DMS53 treated with DMSO at 0.1 percent for 48 hours (cell line): ENCODE measurements at regions not wholly inside any gene's neighbourhood (a gene's known extent, or its start where the extent isn't known, plus 50 kb on each side); places are given as distances from the start of the nearest gene placed in this dataset.
"Not testable (repeated sequence)": the region's sequence is repeated elsewhere in the genome, so short reads cannot be mapped to it uniquely, and the experiment has no call there.

ENCODE experiments used
- DNase-seq: peaks from one replicate; lab custom pipeline; 2025; ENCODE audit not compliant: unreplicated experiment; lab: John Stamatoyannopoulos, UW

DNA sequence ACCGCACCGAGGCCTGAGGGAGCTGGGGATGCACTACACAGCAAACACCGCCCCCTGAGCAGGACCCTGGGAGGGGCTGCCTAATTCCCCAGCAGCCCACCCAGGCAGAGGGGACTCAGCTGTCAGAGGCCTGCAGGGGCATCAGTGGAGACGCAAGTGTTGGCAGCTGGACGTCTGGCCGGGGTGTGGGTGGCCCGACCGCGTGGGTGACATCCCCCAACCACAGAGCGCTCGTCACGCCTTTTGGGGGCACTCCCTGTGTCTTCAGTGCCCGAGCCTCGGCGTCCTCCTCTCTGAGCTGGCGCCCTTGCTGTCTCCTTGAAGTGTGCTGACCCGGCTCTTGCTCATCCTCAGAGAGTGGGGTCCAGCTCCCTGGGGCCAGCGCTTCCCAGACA is 150.2 kb downstream of the BRD1 start:
- no peak for DNase-seq

DNA sequence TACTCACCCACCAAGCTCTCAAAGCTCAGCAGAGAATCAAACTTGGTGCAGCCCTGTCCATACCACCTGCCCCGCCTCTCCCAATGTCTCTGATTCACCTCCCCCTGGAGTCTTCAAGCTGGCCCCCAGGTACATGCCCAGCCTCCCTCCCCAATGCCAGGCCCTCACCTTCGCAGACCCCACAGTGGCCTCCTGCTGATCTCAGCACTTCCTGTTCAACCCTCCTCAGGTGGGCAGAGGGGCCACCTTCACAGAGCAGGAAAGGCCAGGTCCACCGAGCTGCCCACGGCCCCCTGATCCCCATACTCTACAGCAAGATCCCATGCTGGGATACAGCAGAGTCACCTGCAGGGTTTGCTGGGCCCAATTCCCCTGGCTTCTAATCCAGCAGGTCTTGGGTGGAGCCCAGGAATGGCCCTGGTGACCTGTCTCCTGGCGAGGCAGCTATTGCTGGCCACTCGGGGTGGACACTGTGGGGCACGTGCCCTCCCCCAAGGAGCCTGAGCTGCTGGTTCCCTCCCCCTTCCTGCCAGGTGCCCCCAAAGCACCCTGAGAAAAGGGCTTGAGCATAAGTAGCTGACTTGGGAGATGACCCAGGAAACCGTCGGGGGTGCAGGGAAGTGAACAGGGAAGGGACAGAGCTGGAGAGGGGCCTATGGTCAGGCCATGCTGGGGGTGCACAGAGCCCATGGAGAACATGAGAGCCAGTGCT is 150.7 kb downstream of the BRD1 start:
- no peak for DNase-seq

DNA sequence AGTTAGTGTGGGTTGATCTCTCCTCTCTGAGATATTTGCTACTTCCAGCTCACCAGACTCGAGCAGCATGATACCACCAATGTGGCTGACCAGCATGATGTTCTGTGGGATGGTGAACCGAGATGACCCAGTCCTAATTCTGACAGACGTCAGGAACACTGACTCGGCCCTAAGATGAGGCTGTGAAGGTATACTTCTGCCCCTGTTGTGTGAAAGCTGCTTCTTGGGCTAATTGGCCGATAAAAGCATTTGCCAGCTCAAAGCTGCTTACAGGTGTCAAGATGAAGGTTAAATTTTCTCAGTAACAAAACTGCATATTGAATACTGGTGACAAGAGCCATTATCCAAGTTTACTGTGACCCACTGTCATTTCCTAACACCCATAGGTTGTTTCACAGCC is 151.4 kb downstream of the BRD1 start:
- DNase-seq = no peak

DNA sequence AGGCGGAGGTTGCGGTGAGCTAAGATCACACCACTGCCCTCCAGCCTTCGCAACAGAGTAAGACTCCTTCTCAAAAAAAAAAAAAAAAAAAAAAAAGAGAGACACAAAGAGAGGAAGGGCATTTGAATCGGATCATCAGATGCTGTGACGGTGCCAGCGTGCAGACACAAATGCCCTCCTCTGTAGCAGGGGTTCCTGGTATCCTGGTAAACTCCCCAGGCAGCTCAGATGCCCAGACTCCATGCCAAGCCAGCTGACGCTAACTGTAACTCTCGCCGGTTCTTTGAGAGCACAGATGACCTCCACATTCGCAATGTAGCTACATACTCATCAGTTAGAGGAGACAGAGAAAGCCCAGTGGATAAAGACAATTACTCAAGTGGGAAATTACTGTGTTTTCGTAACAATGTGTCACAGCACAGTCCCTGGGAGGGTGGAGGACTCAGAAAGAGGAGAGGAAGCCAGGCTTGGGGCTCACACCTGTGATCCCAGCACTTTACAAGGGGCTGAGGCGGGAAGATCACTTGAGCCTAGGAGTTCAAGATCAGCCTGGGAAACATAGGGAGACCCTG is 153.1 kb downstream of the BRD1 start:
- no peak for DNase-seq

DNA sequence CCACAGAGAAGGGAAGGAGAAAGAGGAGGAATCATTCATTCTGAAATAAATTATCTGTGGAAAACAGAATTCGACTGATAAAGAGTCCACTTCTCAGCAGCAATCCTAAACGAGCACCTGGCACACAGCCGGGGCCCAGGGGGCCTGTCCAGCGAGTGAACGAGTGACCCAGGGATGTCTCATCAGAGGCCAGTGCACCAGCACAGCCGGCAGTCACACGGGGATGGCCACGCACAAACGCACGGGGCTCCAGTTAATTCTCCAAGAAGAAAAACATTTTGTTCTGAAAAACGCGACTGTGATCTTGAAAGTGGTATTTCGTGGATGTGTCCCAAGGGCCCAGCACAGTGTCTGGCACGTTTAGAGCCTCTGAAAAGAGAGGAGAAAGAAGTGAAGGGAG is 154.6 kb downstream of the BRD1 start:
- DNase-seq = no peak

DNA sequence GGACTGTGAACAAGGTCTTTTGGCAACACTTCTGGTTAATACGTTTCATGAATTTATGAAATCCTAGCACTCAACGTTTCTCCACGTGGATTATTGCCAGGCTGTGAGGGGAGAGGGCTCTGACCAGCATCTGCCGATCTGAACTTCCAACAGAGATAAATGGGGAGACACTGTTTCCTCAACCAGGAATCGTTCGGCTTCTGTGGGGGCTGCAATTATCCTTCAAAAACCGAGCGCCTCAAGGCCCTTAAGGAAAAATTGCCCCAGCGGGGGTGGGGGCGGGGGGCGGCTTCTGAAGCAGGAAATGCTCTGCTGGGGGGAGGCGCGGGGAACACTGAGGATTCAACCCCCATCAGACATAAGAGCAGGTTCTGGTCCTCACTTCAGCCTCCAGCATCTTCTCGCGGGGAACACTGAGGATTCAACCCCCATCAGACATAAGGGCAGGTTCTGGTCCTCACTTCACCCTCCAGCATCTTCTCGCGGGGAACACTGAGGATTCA is 155.6 kb downstream of the BRD1 start:
- no peak for DNase-seq

DNA sequence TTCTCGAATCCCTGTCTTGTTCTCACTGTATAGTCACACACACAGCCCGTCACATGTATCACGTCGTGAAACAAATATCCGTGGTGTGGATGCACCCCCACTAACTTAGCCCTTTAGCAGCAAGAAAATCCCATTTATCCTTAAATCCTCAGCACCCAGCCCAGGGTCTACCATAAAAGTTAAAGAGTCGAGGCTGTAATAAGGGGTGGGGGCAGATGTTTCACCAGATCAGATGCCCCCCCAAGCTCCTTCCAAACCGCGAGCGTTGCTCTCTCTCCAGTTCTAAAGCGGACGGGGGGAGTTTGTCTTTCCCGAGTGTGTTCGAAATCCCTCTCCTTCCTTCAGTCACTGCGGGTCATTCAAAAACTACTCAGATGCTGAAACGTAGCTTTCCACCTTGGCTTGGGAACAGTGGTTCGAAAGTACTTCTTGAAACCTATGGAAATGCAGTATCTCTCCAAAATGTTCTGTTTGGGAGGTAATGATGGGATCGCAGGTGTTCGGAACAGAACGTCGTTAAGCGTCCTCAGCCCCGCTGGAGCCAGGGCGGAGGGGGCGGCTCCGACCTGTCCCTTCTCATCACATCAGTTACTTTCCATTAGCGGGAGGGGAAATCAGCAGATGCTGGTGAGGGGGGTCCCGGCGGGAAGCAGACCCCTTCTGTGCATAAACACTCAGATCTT is 156.2 kb downstream of the BRD1 start:
- DNase-seq = no peak

DNA sequence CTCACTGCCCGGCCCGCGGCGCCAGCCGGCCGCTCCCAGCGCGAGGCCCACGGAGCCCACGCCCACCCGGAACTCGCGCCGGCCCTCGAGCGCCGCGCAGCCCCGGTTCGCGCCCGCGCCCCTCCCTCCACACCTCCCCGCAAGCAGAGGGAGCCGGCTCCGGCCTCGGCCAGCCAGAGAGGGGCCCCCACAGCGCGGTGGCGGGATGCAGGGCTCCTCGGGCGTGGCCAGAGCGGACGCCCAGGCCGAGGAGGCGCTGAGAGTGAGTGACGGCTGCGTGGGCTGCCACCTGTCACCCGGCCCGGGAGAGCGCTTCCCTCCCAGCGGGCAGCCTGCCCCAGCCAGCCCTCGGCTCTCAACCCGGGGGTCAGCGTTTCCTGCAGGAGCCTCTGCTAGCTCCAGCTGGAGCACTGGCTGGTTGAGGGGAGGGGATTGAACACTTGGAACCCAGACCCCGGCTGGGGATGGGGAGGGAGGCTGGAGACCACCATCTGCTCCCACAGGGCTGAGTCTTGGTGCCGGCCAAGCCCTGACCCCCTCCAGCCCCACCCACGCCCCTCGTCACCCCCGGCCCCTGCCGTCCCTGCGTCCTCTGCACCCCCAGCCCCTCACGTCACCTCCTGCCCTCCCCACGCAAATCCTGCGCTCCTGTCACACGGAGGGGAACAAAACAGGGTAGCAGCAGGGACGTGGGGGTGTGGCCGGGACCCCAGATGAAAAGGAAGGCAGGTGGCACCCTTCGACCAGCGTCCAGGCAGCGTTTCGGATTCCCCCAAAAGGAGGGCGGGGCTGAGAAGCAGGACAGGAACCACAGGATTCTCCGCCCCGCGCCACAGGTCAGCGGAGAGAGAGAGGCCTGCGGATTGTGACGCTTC is 157.0 kb downstream of the BRD1 start:
- DNase-seq = no peak

DNA sequence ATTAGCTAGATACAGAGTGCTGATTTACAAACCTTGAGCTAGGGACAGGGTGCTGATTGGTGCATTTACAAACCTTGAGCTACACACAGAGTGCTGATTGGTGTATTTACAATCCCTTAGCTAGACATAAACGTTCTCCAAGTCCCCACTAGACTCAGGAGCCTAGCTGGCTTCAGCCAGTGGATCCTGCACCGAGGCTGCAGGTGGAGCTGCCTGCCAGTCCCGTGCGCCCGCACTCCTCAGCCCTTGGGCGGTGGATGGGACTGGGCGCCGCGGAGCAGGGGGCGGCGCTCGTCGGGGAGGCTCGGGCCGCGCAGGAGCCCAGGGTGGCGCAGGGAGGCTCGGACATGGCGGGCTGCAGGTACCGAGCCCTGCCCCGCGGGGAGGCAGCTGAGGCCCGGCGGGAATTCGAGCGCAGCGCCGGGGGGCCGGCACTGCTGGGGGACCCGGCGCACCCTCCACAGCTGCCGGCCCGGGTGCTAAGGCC is 157.7 kb downstream of the BRD1 start:
- not testable (repeated sequence) for DNase-seq

DNA sequence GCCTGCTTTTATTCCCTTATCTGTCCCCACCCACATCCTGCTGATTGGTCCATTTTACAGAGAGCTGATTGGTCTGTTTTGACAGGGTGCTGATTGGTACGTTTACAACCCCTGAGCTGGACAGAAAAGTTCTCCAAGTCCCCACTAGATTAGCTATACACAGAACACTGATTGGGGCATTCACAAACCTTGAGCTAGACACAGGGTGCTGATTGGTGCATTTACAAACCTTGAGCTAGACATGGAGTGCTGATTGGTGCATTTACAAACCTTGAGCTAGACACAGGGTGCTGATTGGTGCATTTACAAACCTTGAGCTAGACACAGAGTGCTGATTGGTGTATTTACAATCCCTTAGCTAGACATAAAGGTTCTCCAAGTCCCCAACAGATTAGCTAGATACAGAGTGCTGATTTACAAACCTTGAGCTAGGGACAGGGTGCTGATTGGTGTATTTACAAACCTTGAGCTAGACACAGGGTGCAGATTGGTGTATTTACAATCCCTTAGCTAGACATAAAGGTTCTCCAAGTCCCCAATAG is 158.2 kb downstream of the BRD1 start:
- not testable (repeated sequence) for DNase-seq

DNA sequence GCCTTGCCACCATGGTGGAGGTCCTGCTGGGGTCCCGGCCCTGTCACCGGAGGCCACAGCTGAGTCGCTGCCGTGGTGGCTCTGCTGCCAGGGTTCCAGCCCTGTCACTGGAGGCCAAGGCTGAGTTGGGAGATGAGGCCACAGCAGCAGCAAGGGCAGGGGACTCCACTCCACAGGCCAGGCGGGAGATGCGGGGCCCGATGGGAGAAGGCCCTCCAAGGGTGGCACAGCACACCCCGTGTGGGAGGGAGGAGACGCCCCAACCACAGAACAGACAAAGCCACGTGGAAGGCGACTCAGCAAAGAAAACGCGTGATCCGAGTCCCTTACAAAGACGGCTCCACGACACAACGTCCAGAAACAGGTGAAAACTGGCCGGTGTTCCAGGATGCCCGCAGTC is 159.3 kb downstream of the BRD1 start:
- DNase-seq = no peak

DNA sequence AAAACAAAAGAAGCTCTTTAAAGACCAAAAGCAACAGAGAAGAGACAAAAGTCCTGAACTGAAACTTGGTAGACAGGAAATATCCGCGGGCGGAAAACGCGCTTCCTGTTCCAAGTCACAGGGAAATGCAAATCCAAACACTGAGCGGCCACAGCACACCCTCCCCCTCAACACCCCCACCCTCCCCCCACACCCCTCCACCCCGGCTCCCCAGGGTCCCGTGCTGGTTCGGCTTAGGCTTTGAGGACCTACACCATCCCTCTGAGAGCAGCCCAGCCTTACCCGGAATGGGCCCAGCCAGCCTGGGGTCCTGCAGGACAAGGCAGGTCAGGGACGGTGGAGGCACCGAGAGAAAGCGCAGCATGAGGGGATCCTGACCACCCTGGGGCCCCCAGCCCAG is 160.4 kb downstream of the BRD1 start:
- no peak for DNase-seq

DNA sequence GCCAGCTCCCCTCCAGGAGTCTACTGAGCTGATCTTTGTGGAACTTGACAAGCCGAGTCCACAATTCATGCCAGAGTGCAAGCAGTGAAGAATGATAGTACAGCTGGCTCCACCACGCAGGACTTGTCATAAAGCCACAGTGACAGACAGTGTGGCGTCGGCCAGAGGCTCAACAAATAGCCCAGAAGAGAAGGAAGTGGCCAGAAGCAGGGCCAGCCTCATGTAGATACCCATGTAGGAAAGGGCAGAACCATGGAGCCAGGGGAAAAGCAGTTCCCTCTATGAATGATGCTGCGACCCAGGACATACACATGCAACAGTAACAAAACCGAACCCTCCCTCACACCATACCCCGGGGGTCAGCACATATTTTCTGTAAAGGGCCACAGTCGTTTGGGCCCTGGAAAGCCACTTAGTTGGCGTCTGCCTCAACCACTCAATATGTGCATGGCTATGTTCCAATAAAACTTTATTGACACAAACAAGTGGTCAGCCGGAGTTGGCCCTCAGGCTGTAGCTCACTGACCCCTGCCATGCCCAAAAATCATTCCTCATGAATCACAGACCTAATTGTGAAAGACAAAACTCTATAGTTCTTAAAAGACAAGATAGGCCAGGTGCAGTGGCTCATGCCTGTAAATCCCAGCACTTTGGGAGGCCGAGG is 161.4 kb downstream of the BRD1 start:
- no peak for DNase-seq

DNA sequence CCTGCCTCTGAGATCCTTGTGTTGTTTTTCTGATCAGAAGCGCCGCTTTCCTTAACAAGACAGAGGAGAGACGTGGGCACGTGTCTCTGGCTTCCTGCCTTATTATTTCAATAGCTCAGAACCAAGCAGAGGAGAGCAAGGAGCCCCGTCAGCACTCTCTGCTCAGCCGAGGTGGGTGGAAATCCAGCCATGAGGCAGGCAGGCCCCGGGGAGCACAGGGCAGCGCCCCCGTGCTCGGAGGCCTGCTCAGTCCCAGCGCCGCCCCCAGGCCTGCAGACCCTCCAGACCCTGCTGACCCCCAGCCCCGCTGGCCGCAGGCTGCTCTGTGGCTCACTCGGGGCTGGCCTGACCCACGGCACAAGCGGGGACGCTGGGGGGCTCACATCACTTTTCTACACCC is 162.8 kb downstream of the BRD1 start:
- no peak for DNase-seq

DNA sequence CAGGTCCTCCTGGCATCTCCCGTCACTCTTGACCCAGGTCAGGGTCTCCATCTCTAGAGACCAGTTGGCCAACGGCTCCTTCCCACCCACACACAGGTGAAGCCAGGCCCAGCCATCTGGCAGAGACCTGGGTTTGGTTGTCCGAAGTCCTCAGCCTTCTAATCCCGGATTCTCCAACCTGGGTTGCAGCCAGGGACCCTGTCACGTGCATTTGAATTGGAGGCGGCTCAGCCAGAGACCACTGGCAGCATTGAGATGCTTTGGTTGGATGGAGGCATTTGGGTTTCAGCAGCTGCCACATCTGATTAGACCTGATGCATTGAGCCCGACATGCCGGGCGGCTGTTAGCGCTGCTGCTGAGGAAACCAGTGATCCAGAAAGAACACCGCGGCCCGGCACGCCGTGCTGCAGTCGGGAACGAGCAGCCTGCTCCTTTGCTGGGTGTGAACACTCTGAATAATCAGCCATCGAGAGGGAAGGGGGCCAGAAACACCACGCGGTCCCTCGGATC is 163.2 kb downstream of the BRD1 start:
- DNase-seq = no peak

DNA sequence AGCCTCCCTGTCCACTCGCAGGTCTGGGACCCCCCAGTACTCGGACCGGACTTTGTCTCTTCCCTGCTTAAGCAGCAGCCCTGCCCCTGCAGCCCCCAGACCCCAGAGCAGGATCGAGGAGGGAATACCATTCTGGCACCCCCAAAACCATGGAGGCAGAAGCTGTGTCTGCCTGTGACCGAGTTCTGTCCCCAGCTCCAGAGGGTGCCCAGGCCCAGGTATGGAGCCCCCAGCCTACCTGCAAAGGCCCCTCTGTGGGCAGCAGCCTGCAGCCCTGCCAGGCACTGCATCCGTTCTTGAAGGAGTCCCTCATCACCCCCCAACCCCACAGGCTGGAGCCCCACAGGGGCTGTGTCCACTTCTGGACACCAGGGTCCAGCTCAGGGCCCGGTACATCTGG is 163.8 kb downstream of the BRD1 start:
- no peak for DNase-seq

DNA sequence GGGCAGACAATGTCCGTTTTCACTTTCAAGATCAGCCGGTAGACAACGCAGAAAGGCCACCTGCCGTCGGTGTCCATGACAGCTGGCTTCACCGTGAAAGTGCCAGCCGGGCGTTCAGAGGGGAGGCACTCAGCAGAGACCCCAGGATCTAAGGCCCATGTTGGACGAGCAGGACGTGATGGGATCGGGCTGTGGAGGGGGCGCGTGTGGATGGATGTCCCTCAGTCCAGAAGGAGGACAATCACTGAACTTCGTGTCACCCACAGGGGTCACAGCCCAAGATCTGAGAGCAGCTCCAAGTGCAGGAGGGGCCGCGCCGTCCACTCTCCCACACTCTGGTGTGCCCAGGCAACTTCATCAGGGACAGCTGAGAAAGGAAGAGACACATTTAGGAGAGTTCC is 164.4 kb downstream of the BRD1 start:
- DNase-seq = no peak

DNA sequence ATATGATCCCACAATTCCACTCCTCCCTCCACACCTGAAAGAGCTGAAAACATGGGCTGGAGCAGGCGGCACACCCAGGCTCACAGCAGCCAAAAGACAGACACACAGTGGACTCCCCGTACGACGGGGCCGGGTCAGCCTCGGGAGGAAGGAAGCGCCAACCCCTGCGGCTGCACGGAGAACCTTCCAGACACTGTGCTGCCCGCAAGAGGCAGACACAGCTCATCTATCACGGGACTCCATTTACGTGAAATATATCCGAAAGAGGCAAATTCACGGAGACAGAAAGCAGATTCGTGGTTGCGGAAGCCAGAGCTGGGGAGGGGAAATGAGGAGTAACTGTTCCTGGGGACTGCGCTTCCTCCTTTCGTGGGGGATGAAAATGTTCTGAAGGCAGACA is 165.0 kb downstream of the BRD1 start:
- no peak for DNase-seq

DNA sequence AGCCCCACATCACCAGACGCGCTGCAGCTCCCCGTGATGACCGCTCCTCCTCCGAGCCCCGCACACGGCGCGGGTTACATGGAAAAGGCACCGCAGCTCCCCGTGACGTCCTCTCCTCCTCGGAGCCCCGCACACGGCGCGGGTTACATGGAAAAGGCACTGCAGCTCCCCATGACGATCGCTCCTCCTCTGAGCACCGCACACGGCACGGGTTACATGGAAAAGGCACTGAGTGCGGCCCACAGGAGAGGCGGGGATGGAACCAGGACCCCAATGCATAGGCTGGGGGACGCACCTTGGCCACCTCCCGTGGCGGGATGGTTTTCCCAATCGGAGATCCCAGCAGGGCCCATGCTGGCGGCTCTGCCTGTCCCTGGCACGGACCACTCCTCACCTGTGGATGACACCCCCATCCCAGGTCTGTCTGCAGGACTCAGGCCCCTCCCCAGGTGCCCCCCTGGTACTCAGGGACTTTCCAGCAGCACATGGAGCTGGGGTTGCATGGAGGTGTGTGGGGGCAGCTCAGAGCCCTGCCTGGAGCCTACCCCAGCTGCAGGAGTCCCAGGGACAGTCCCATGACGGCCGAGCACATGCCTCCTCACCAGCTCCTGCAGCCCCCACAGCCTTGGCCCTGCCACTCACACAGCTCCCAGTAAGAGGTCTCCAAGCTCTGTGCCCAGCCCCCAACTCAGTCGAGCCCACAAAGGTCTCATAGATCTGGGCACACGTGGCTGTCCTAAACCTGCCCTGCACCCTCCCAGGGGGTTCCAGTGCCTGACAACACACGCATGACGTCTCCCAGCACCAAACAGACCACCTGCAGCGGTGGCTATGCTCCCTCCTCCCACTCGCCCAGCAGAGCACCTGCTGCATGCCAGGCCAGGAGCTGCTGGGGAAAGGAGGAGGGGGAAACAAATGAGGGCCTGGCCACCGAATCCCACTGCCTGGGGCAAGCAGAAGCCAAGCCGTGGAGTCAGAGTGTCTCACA is 166.6 kb downstream of the BRD1 start:
- no peak for DNase-seq
